SH-SY5Y (cell line): ENCODE measurements at regions not wholly inside any gene's neighbourhood (a gene's known extent, or its start where the extent isn't known, plus 50 kb on each side); places are given as distances from the start of the nearest gene placed in this dataset.

ENCODE experiments used
- GATA2 ChIP-seq: IDR thresholded peaks from 2 replicates; pipeline ENCODE4 v1.6.1; 2011; ENCODE audit warnings: mild to moderate bottlenecking, low read depth, low read length
- GATA3 ChIP-seq: IDR thresholded peaks from 2 replicates; pipeline ENCODE4 v1.6.1; 2011; ENCODE audit warnings: low read depth, mild to moderate bottlenecking, low read length, moderate library complexity

GRCh38 chr1:55575571-55576279 lies 360.6 kb upstream of the USP24 start:
- no peak for TF ChIP-seq GATA3
- TF ChIP-seq GATA2: no peak

GRCh38 chr1:55574691-55575225 lies 359.6 kb upstream of the USP24 start:
- TF ChIP-seq GATA2 (no peak), GATA3 (no peak)

GRCh38 chr1:55572878-55573734 lies 357.9 kb upstream of the USP24 start:
- TF ChIP-seq GATA2 (no peak), GATA3 (no peak)

GRCh38 chr1:55571767-55572166 lies 356.6 kb upstream of the USP24 start:
- no peak for TF ChIP-seq GATA3
- TF ChIP-seq GATA2: no peak

GRCh38 chr1:55569417-55569816 lies 354.3 kb upstream of the USP24 start:
- no peak for TF ChIP-seq GATA3
- no peak for TF ChIP-seq GATA2

GRCh38 chr1:55568732-55569131 lies 353.6 kb upstream of the USP24 start:
- TF ChIP-seq GATA2 (no peak), GATA3 (no peak)

GRCh38 chr1:55560266-55560665 lies 345.1 kb upstream of the USP24 start:
- no peak for TF ChIP-seq GATA2
- TF ChIP-seq GATA3: no peak

GRCh38 chr1:55559842-55560241 lies 344.7 kb upstream of the USP24 start:
- no peak for TF ChIP-seq GATA3
- TF ChIP-seq GATA2: no peak

GRCh38 chr1:55559161-55559611 lies 344.0 kb upstream of the USP24 start:
- no peak for TF ChIP-seq GATA3
- TF ChIP-seq GATA2: no peak

- TF ChIP-seq GATA3 (no peak), GATA2 (no peak)
Observed at GRCh38 chr1:55558515-55558914, 343.4 kb upstream of the USP24 start.

GRCh38 chr1:55555956-55556725 lies 341.0 kb upstream of the USP24 start:
- TF ChIP-seq GATA3: no peak
- peak; percentile 1; the same call in 1 of the 2 replicates for TF ChIP-seq GATA2

- TF ChIP-seq GATA2: peak; percentile 23; the same call in 1 of the 2 replicates
- no peak for TF ChIP-seq GATA3
Observed at GRCh38 chr1:55554611-55555010, 339.4 kb upstream of the USP24 start.

- no peak for TF ChIP-seq GATA2
- TF ChIP-seq GATA3: no peak
Observed at GRCh38 chr1:55552636-55553035, 337.5 kb upstream of the USP24 start.

GRCh38 chr1:55547405-55547804 lies 332.2 kb upstream of the USP24 start:
- TF ChIP-seq GATA2: no peak
- TF ChIP-seq GATA3: no peak

GRCh38 chr1:55546553-55546952 lies 331.4 kb upstream of the USP24 start:
- no peak for TF ChIP-seq GATA2
- TF ChIP-seq GATA3: no peak
